HG03196 (cell line): ENCODE measurements at regions not wholly inside any gene's neighbourhood (a gene's known extent, or its start where the extent isn't known, plus 50 kb on each side); places are given as distances from the start of the nearest gene placed in this dataset.
"Not testable (repeated sequence)": the region's sequence is repeated elsewhere in the genome, so short reads cannot be mapped to it uniquely, and the experiment has no call there.

Source experiments
- ATAC-seq: cut with Tn5 transposase; IDR thresholded peaks from one replicate; pipeline ENCODE4 v1.9.1; 2021; ENCODE audit not compliant: unreplicated experiment

GRCh38 chr5:87756951-87757350 lies 344.2 kb upstream of the CCNH start:
- ATAC-seq: no peak

- ATAC-seq: no peak
Observed at GRCh38 chr5:87755360-87755759, 342.6 kb upstream of the CCNH start.

GRCh38 chr5:87754009-87754757 lies 341.5 kb upstream of the CCNH start:
- ATAC-seq: no peak

GRCh38 chr5:87752362-87752761 lies 339.6 kb upstream of the CCNH start:
- ATAC-seq: no peak

GRCh38 chr5:87751824-87752223 lies 339.1 kb upstream of the CCNH start:
- no peak for ATAC-seq

GRCh38 chr5:87746891-87747377 lies 334.2 kb upstream of the CCNH start:
- ATAC-seq: no peak

GRCh38 chr5:87746341-87746740 lies 333.6 kb upstream of the CCNH start:
- ATAC-seq: no peak

- ATAC-seq: no peak
Observed at GRCh38 chr5:87741881-87742280, 329.2 kb upstream of the CCNH start.

- ATAC-seq: no peak
Observed at GRCh38 chr5:87735923-87736322, 323.2 kb upstream of the CCNH start.

GRCh38 chr5:87733897-87734296 lies 321.2 kb upstream of the CCNH start:
- ATAC-seq: no peak

- no peak for ATAC-seq
Observed at GRCh38 chr5:87732875-87733768, 320.4 kb upstream of the CCNH start.

GRCh38 chr5:87729781-87730180 lies 317.1 kb upstream of the CCNH start:
- ATAC-seq: no peak

GRCh38 chr5:87722286-87722685 lies 309.6 kb upstream of the CCNH start:
- ATAC-seq: no peak

- not testable (repeated sequence) for ATAC-seq
Observed at GRCh38 chr5:87718224-87718925, 305.6 kb upstream of the CCNH start.

- ATAC-seq: no peak
Observed at GRCh38 chr5:87717761-87718160, 305.0 kb upstream of the CCNH start.

- ATAC-seq: no peak
Observed at GRCh38 chr5:87705876-87706275, 293.1 kb upstream of the CCNH start.

GRCh38 chr5:87686975-87687374 lies 274.2 kb upstream of the CCNH start:
- ATAC-seq: peak; percentile 77

GRCh38 chr5:87686018-87686417 lies 273.3 kb upstream of the CCNH start:
- ATAC-seq: no peak

- no peak for ATAC-seq
Observed at GRCh38 chr5:87674235-87674634, 261.5 kb upstream of the CCNH start.

GRCh38 chr5:87671146-87671545 lies 258.4 kb upstream of the CCNH start:
- no peak for ATAC-seq

- ATAC-seq: no peak
Observed at GRCh38 chr5:87665166-87665565, 252.4 kb upstream of the CCNH start.
